ENCODE measurements at regions not wholly inside any gene's neighbourhood (a gene's known extent, or its start where the extent isn't known, plus 50 kb on each side); places are given as distances from the start of the nearest gene placed in this dataset.

GRCh38 chr4:186798951-186799659 is 75.4 kb upstream of the FAT1 start:
- no peaks in the 10 kb centered on the region for H3K27me3 ChIP-seq (ENCODE audit: control insufficient read depth in 1 of 2, insufficient read depth in 2 of 2, low read length in 2 of 2)
- H3K79me2 ChIP-seq (ENCODE audit: insufficient read depth, low read length), result no peaks in the 10 kb centered on the region
- H3K4me2 ChIP-seq (ENCODE audit: low read depth, low read length), result 0 out of 2 replicates have a peak overlapping the region, but pooled peaks have one; percentile 15
- in situ Hi-C loops (cut with HindIII; ENCODE audit: extremely low pct_ligation_motif_present, low pct_unique_long_range_greater_than_20kb) (no loop called here), intact Hi-C loops (cut with micrococcal nuclease; ENCODE audit: unreplicated experiment) (no loop called here)
- POLR2A ChIA-PET, result no interaction called here
- CTCF ChIA-PET (ENCODE audit: low intra/inter-chr PET ratio, low total read pairs), result no interaction called here
- TF ChIP-seq NFIC (IDR thresholded peaks at IDR 0.05; ENCODE audit: low read length) (0 out of 2 replicates have a peak, but pooled peaks have one; percentile 26), MAF1 (CRISPR knock-in tag; IDR thresholded peaks at IDR 0.05; ENCODE audit: borderline replicate concordance) (no peak), RBFOX2 (IDR thresholded peaks at IDR 0.05; ENCODE audit: low read depth, low read length) (no peak), ZBTB3 (CRISPR knock-in tag; IDR thresholded peaks at IDR 0.05; ENCODE audit: borderline replicate concordance, low read depth) (no peak), MYC (CRISPR knock-in tag; IDR thresholded peaks at IDR 0.05; ENCODE audit: borderline replicate concordance) (no peak), HMG20A (CRISPR knock-in tag; IDR thresholded peaks at IDR 0.05; ENCODE audit: borderline replicate concordance) (no peak), KAT8 (CRISPR knock-in tag; IDR thresholded peaks at IDR 0.05) (0 out of 2 replicates have a peak, but pooled peaks have one; percentile 13), SOX13 (IDR thresholded peaks at IDR 0.05) (no peak), SOX13 (CRISPR knock-in tag; conservative IDR thresholded peaks at IDR 0.05 in 1 of 2, IDR thresholded peaks at IDR 0.05 in 1 of 2) (0 out of 4 replicates have a peak, but pooled peaks of 1 of the 2 experiments have one; percentile 15), ZNF224 (CRISPR knock-in tag; IDR thresholded peaks at IDR 0.05) (no peak), YEATS4 (CRISPR knock-in tag; IDR thresholded peaks at IDR 0.05; ENCODE audit: borderline replicate concordance) (no peak), HNF4A (CRISPR knock-in tag; IDR thresholded peaks at IDR 0.05) (peak; percentile 11; the same call in 1 of the 2 replicates)
- no peaks in the 10 kb centered on the region for H3K36me3 ChIP-seq (replicated peaks in 1 of 2; ENCODE audit: control insufficient read depth in 1 of 2, insufficient read depth in 2 of 2, low read length in 2 of 2)
- H3K27ac ChIP-seq (ENCODE audit: extremely low read length, insufficient read depth, low read length), result no peak overlapping the region
- BruUV-seq (replicated peaks), result no TSS peak
- peaks cover 40% of the 10 kb centered on the region for H3K4me1 ChIP-seq (ENCODE audit: insufficient read depth, low read length)
- no peak for DNase-seq (ENCODE audit: low spot score)
- no peak for ATAC-seq
- 67% methylated on average over 4 of the region's 4 CpGs for WGBS (ENCODE audit: low lambda C conversion rate)
- H2AFZ ChIP-seq (ENCODE audit: low read length), result no peak overlapping the region
- no peak for FAIRE-seq
- H3K4me3 ChIP-seq (replicated peaks in 1 of 3; ENCODE audit: insufficient read depth in 1 of 3, low read depth in 2 of 3, low read length in 3 of 3), result no peak overlapping the region
- no peak overlapping the region for H3K9ac ChIP-seq (ENCODE audit: insufficient read depth, low read depth, low read length)
- H4K20me1 ChIP-seq (ENCODE audit: insufficient read depth, low read length), result no peaks in the 10 kb centered on the region
- H3K9me3 ChIP-seq (ENCODE audit: low read length), result no peaks in the 10 kb centered on the region
